Activated CD8-positive, alpha-beta memory T cell treated with anti-CD3 and anti-CD28 coated beads for 36 hours (primary cell): ENCODE measurements at regions not wholly inside any gene's neighbourhood (a gene's known extent, or its start where the extent isn't known, plus 50 kb on each side); places are given as distances from the start of the nearest gene placed in this dataset.
"Not testable (repeated sequence)": the region's sequence is repeated elsewhere in the genome, so short reads cannot be mapped to it uniquely, and the experiment has no call there.

Experiments used
- CTCF ChIA-PET: fragments of 350-600 bp; sonication (Branson Sonifier 250); formaldehyde crosslinking; loops from one replicate; lab custom pipeline; 2021; ENCODE audit warnings: antibody characterized with exemption; lab: Charles Lee
- POLR2A ChIA-PET: fragments of 350-600 bp; sonication (Branson Sonifier 250); formaldehyde crosslinking; loops from one replicate; lab custom pipeline; 2021; ENCODE audit warnings: antibody characterized with exemption; lab: Charles Lee

- ChIA-PET CTCF (no interaction called here), POLR2A (no interaction called here)
These were observed 482.2 kb downstream of the SLITRK5 start for GRCh38 chr13:88153353-88153752.

GRCh38 chr13:88154001-88154400 is 482.8 kb downstream of the SLITRK5 start:
- POLR2A ChIA-PET: no interaction called here
- CTCF ChIA-PET: no interaction called here

- CTCF ChIA-PET: no interaction called here
These were observed 491.0 kb downstream of the SLITRK5 start for GRCh38 chr13:88162076-88162702.

GRCh38 chr13:88176231-88176630 is 505.1 kb downstream of the SLITRK5 start:
- POLR2A ChIA-PET: no interaction called here
- CTCF ChIA-PET: no interaction called here

More at GRCh38 chr13:88162076-88162702, 491.0 kb downstream of the SLITRK5 start:
- POLR2A ChIA-PET: no interaction called here

GRCh38 chr13:88183440-88183839 is 512.3 kb downstream of the SLITRK5 start:
- POLR2A ChIA-PET: no interaction called here
- CTCF ChIA-PET: no interaction called here

- ChIA-PET POLR2A (no interaction called here), CTCF (no interaction called here)
These were observed 517.8 kb downstream of the SLITRK5 start for GRCh38 chr13:88188986-88189385.

- CTCF ChIA-PET: no interaction called here
These were observed 518.6 kb downstream of the SLITRK5 start for GRCh38 chr13:88189728-88190127.

GRCh38 chr13:88196106-88196505 is 524.9 kb downstream of the SLITRK5 start:
- ChIA-PET POLR2A (no interaction called here), CTCF (no interaction called here)

More at GRCh38 chr13:88189728-88190127, 518.6 kb downstream of the SLITRK5 start:
- POLR2A ChIA-PET: no interaction called here

- CTCF ChIA-PET: no interaction called here
- POLR2A ChIA-PET: no interaction called here
These were observed 546.2 kb downstream of the SLITRK5 start for GRCh38 chr13:88217372-88217771.

GRCh38 chr13:88217883-88218282 is 546.7 kb downstream of the SLITRK5 start:
- ChIA-PET CTCF (no interaction called here), POLR2A (no interaction called here)

- POLR2A ChIA-PET: no interaction called here
These were observed 552.8 kb downstream of the SLITRK5 start for GRCh38 chr13:88223958-88224357.

GRCh38 chr13:88235441-88235840 is 564.3 kb downstream of the SLITRK5 start:
- ChIA-PET CTCF (no interaction called here), POLR2A (no interaction called here)

More at GRCh38 chr13:88223958-88224357, 552.8 kb downstream of the SLITRK5 start:
- CTCF ChIA-PET: no interaction called here

- ChIA-PET CTCF (no interaction called here), POLR2A (no interaction called here)
These were observed 575.1 kb downstream of the SLITRK5 start for GRCh38 chr13:88246239-88246638.

GRCh38 chr13:88248393-88248792 is 577.2 kb downstream of the SLITRK5 start:
- ChIA-PET POLR2A (no interaction called here), CTCF (no interaction called here)

GRCh38 chr13:88257706-88258105 is 586.5 kb downstream of the SLITRK5 start:
- ChIA-PET CTCF (no interaction called here), POLR2A (no interaction called here)

- CTCF ChIA-PET: no interaction called here
- POLR2A ChIA-PET: no interaction called here
These were observed 592.6 kb downstream of the SLITRK5 start for GRCh38 chr13:88263808-88264207.

- CTCF ChIA-PET: no interaction called here
- POLR2A ChIA-PET: no interaction called here
These were observed 610.7 kb downstream of the SLITRK5 start for GRCh38 chr13:88281841-88282240.

GRCh38 chr13:88285329-88285728 is 614.2 kb downstream of the SLITRK5 start:
- ChIA-PET POLR2A (no interaction called here), CTCF (no interaction called here)

- ChIA-PET CTCF (no interaction called here), POLR2A (no interaction called here)
These were observed 617.2 kb downstream of the SLITRK5 start for GRCh38 chr13:88288326-88288725.

GRCh38 chr13:88291731-88292130 is 620.6 kb downstream of the SLITRK5 start:
- CTCF ChIA-PET: not testable (repeated sequence)

GRCh38 chr13:88294368-88294767 is 623.2 kb downstream of the SLITRK5 start:
- ChIA-PET POLR2A (no interaction called here), CTCF (no interaction called here)

More at GRCh38 chr13:88291731-88292130, 620.6 kb downstream of the SLITRK5 start:
- POLR2A ChIA-PET: not testable (repeated sequence)

- POLR2A ChIA-PET: no interaction called here
- CTCF ChIA-PET: no interaction called here
These were observed 632.0 kb downstream of the SLITRK5 start for GRCh38 chr13:88303157-88303556.
